HCT116 (cell line): ENCODE measurements at regions not wholly inside any gene's neighbourhood (a gene's known extent, or its start where the extent isn't known, plus 50 kb on each side); places are given as distances from the start of the nearest gene placed in this dataset.

Experiments
- ATAC-seq: fragments of 200-7000 bp; cut with Tn5 transposase; 2 replicates; pipeline ENCODE4 v1.9.1; 2020; ENCODE audit warnings: mild to moderate bottlenecking, moderate library complexity
- BruUV-seq: library from RNA; stranded (reverse); fragments of 400-500 nt; replicated peaks from 2 replicates; lab custom pipeline; 2021; lab: Mats Ljungman, UMichigan
- CTCF ChIA-PET: fragments of 300-600 bp; sonication (Branson Sonifier 250); formaldehyde crosslinking; loops from one replicate; lab custom pipeline; 2021; ENCODE audit warnings: antibody characterized with exemption; lab: Charles Lee
- POLR2A ChIA-PET: fragments of 300-600, 350-600 bp; sonication (Branson Sonifier 250); formaldehyde crosslinking; loops from one replicate; lab custom pipeline; 2021; ENCODE audit warnings: antibody characterized with exemption; lab: Charles Lee
- RAD21 ChIA-PET, 2 experiments: fragments of 300-600 bp; sonication (Branson Sonifier 250); formaldehyde crosslinking; loops; one replicate each; lab custom pipeline; 2023; ENCODE audit warnings: low total read pairs in 2 of 2; ENCODE audit not compliant: uncharacterized antibody in 2 of 2, unreplicated experiment in 2 of 2, low non-redundant PET in 1 of 2; lab: Charles Lee
- DNase-seq: peaks from one replicate; pipeline ENCODE4 v3.0.0-alpha.2; 2010; ENCODE audit warnings: low read depth, low spot score
- H2AFZ ChIP-seq: fragments of 200-600 bp; shearing (Covaris generic), sonication (generic); 2 replicates; pipeline ENCODE4 v1.6.1; 2017; ENCODE audit warnings: low read depth, mixed run types, mixed read lengths, antibody characterized with exemption, low read length; ENCODE audit not compliant: poor library complexity, severe bottlenecking
- H3K27ac ChIP-seq: 2 replicates; pipeline ENCODE4 v1.5.1; 2012; ENCODE audit warnings: low read depth, low read length
- H3K27me3 ChIP-seq: fragments of 200-600 bp; sonication (generic); 2 replicates; pipeline ENCODE4 v1.6.1; 2016; ENCODE audit warnings: mixed run types, low read length, mixed read lengths; ENCODE audit not compliant: insufficient read depth
- H3K36me3 ChIP-seq, 2 experiments: fragments of 200-500 bp in 1 of 2; fragments of 200-600 bp in 1 of 2; sonication (Bioruptor generic) in 1 of 2; sonication (generic) in 1 of 2; 2 replicates each; pipeline versions ENCODE4 v1.5.1 to v1.6.1; 2014 to 2016; ENCODE audit warnings: low read length in 2 of 2, inconsistent platforms in 1 of 2, mixed read lengths in 1 of 2, mixed run types in 1 of 2; ENCODE audit not compliant: insufficient read depth in 2 of 2, control insufficient read depth in 1 of 2
- H3K4me1 ChIP-seq, 2 experiments: fragments of 200-600 bp in 1 of 2; sonication (generic) in 1 of 2; 2 replicates each; pipeline versions ENCODE4 v1.5.1 to v1.6.1; 2012 to 2017; ENCODE audit warnings: low read length in 2 of 2, inconsistent platforms in 1 of 2, mild to moderate bottlenecking in 1 of 2, mixed read lengths in 1 of 2, mixed run types in 1 of 2, moderate library complexity in 1 of 2; ENCODE audit not compliant: insufficient read depth in 2 of 2, control insufficient read depth in 1 of 2
- H3K4me2 ChIP-seq: fragments of 200-600 bp; sonication (generic); 2 replicates; pipeline ENCODE4 v1.6.1; 2017; ENCODE audit warnings: mixed run types, low read length, mixed read lengths
- H3K4me3 ChIP-seq, 2 experiments: fragments of 200-600 bp in 1 of 2; sonication (generic) in 1 of 2; replicated peaks in 1 of 2; 2 replicates each; pipeline ENCODE4 v1.5.1; 2011 to 2016; ENCODE audit warnings: low read length in 2 of 2, control low read depth in 1 of 2, low read depth in 1 of 2, mild to moderate bottlenecking in 1 of 2, mixed read lengths in 1 of 2, mixed run types in 1 of 2
- H3K79me2 ChIP-seq: fragments of 200-600 bp; sonication (generic); 2 replicates; pipeline ENCODE4 v1.6.1; 2017; ENCODE audit warnings: mild to moderate bottlenecking, mixed run types, low read length, moderate library complexity, mixed read lengths; ENCODE audit not compliant: insufficient read depth
- H3K9ac ChIP-seq: fragments of 200-600 bp; sonication (generic); 2 replicates; pipeline ENCODE4 v1.6.1; 2016; ENCODE audit warnings: low read length, mixed read lengths
- H3K9me2 ChIP-seq: fragments of 200-600 bp; sonication (generic), shearing (Covaris generic); 2 replicates; pipeline ENCODE4 v1.6.1; 2017; ENCODE audit warnings: mixed run types, mild to moderate bottlenecking, moderate library complexity; ENCODE audit not compliant: insufficient read depth
- H3K9me3 ChIP-seq, 2 experiments: fragments of 200-500 bp in 1 of 2; fragments of 200-600 bp in 1 of 2; sonication (Bioruptor generic) in 1 of 2; sonication (generic) in 1 of 2; 2 replicates each; pipeline ENCODE4 v1.6.1; 2014 to 2017; ENCODE audit warnings: low read length in 2 of 2, mixed read lengths in 2 of 2, inconsistent platforms in 1 of 2, low read depth in 1 of 2, mild to moderate bottlenecking in 1 of 2, mixed run types in 1 of 2, moderate library complexity in 1 of 2; ENCODE audit not compliant: control insufficient read depth in 1 of 2, insufficient read depth in 1 of 2
- H4K20me1 ChIP-seq: fragments of 200-600 bp; sonication (generic), shearing (Covaris generic); 2 replicates; pipeline ENCODE4 v1.6.1; 2017; ENCODE audit warnings: mixed run types, mild to moderate bottlenecking, moderate library complexity; ENCODE audit not compliant: insufficient read depth
- CBX3 ChIP-seq: IDR thresholded peaks from 2 replicates; pipeline ENCODE4 v1.6.1; 2012; ENCODE audit warnings: low read depth
- CTCF ChIP-seq, 3 experiments: fragments of 200-600 bp in 1 of 3; sonication (generic) in 1 of 3; IDR thresholded peaks in 2 of 3; conservative IDR thresholded peaks in 1 of 3; 2 replicates each; pipeline ENCODE4 v1.5.1; 2012 to 2017; ENCODE audit warnings: low read depth in 2 of 3, low read length in 2 of 3, antibody characterized with exemption in 1 of 3, borderline replicate concordance in 1 of 3, control low read depth in 1 of 3, mild to moderate bottlenecking in 1 of 3, mixed read lengths in 1 of 3, mixed run types in 1 of 3, moderate library complexity in 1 of 3; ENCODE audit not compliant: insufficient read depth in 1 of 3
- EGR1 ChIP-seq: IDR thresholded peaks from 2 replicates; pipeline ENCODE4 v1.6.1; 2012; ENCODE audit warnings: low read depth
- ELF1 ChIP-seq: IDR thresholded peaks from 2 replicates; pipeline ENCODE4 v1.6.1; 2012; ENCODE audit warnings: low read depth, borderline replicate concordance
- EZH2 ChIP-seq: fragments of 200-600 bp; sonication (generic); IDR thresholded peaks from 2 replicates; pipeline ENCODE4 v1.6.1; 2017; ENCODE audit warnings: antibody characterized with exemption, mixed run types
- EZH2phosphoT487 ChIP-seq: fragments of 200-600 bp; IDR thresholded peaks from 2 replicates; pipeline ENCODE4 v1.6.1; 2018; ENCODE audit warnings: antibody characterized with exemption, borderline replicate concordance
- FOSL1 ChIP-seq: IDR thresholded peaks from 2 replicates; pipeline ENCODE4 v1.6.1; 2012; ENCODE audit warnings: low read depth
- JUND ChIP-seq: IDR thresholded peaks from 2 replicates; pipeline ENCODE4 v1.6.1; 2012
- POLR2A ChIP-seq: IDR thresholded peaks from 2 replicates; pipeline ENCODE4 v1.7.0; 2011; ENCODE audit warnings: borderline replicate concordance; ENCODE audit not compliant: insufficient read depth, insufficient read length; ENCODE audit errors: extremely low read depth
- POLR2AphosphoS5 ChIP-seq: IDR thresholded peaks from 2 replicates; pipeline ENCODE4 v1.6.1; 2011; ENCODE audit warnings: mild to moderate bottlenecking, low read depth, low read length, moderate library complexity
- YY1 ChIP-seq: IDR thresholded peaks from 2 replicates; pipeline ENCODE4 v1.6.1; 2011; ENCODE audit warnings: low read length, low read depth, moderate library complexity, mild to moderate bottlenecking; ENCODE audit not compliant: insufficient replicate concordance; ENCODE audit errors: extremely low read depth
- ZBTB33 ChIP-seq: IDR thresholded peaks from 2 replicates; pipeline ENCODE4 v1.6.1; 2011; ENCODE audit warnings: mild to moderate bottlenecking, low read length, moderate library complexity; ENCODE audit not compliant: insufficient replicate concordance; ENCODE audit errors: extremely low read depth
- ZFX ChIP-seq: fragments of 450-650 bp; IDR thresholded peaks from 2 replicates; pipeline ENCODE4 v1.6.1; 2017
- ZNF274 ChIP-seq: fragments of 200-500 bp; sonication (Bioruptor generic); IDR thresholded peaks from 2 replicates; pipeline ENCODE4 v1.6.1; 2014; ENCODE audit warnings: mild to moderate bottlenecking, low read depth, low read length, inconsistent platforms
- intact Hi-C: fragments of 100-400 bp; cut with micrococcal nuclease; formaldehyde crosslinking; loops from 2 replicates; pipeline ENCODE4 v1.10.0; 2022
- TF ChIP-seq, protein P1 (sequence below): IDR thresholded peaks from 2 replicates; pipeline ENCODE4 v1.6.1; 2012
- TF ChIP-seq, protein P2 (sequence below): IDR thresholded peaks from 2 replicates; pipeline ENCODE4 v1.6.1; 2012

DNA sequence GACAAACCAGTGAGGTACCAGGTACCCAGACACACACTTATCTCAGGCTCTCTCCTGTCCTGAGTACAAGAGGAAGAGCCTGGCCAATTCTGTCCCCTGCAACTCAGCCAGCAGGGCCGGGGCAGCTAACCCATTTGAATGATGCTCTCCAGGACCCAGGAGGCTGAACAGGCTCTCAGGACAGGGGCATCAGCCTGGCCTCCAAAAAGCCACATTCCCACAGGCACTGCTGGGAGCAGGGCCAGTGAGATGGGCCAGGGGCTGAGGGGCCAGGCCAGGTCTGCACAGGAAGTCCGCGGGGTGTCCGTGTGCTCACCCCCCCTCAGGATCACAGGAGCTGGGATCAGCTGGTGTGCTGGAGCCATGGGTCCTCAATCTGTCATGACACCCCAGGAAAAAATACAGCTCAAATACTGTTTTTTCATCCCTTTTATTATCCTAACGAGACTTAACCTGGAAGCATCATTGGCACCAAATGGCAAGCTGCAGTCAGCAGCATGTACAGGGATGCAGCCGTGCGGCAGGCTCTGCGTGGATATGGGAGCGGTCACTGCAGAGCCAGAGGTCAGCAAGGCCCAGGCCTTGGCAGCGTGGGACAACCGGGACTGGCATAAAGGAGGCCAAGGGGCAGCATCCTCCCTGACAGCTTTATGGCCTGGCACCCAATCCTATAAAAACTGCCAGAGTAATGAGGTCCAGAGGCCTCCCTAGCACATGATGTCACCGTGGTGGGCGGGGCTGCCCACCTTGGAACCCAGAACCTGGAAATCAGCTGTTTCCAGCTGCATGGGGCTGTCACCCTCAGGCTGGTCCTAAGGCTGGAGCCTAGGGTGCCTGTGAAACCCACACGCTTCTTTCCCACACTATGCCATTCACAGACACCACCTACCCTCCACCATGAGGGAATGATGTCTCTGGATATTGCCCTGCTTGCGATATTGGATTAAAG is 276.7 kb downstream of the C16orf95 start:
- Histone ChIP-seq H3K9me3 (no peaks in the 10 kb centered on the region), H3K79me2 (no peaks in the 10 kb centered on the region), H3K4me3 (no peak overlapping the region), H3K27me3 (peaks cover 10% of the 10 kb centered on the region), H3K9ac (no peak overlapping the region), H3K4me1 (peaks cover 0 to 4% of the 10 kb centered on the region in 2 experiments; a peak in 1 of 4 replicates), H3K9me2 (no peaks in the 10 kb centered on the region), H3K36me3 (no peaks in the 10 kb centered on the region), H2AFZ (no peak overlapping the region), H3K27ac (no peak overlapping the region), H3K4me2 (no peak overlapping the region), H4K20me1 (no peaks in the 10 kb centered on the region)
- TF ChIP-seq ZBTB33: no peak
- TF ChIP-seq ZNF274: no peak
- TF ChIP-seq POLR2AphosphoS5: no peak
- TF ChIP-seq ZFX: no peak
- no peak for ATAC-seq
- intact Hi-C loops: no loop called here
- CTCF ChIA-PET: interaction anchor here (1.2 kb wide), 1 partner anchor 22 kb away, joined by 4 read pairs; no protein-coding TSS in a partner anchor
- RAD21 ChIA-PET: no interaction called here
- no peak for DNase-seq
- BruUV-seq: no TSS peak
- POLR2A ChIA-PET: no interaction called here

DNA sequence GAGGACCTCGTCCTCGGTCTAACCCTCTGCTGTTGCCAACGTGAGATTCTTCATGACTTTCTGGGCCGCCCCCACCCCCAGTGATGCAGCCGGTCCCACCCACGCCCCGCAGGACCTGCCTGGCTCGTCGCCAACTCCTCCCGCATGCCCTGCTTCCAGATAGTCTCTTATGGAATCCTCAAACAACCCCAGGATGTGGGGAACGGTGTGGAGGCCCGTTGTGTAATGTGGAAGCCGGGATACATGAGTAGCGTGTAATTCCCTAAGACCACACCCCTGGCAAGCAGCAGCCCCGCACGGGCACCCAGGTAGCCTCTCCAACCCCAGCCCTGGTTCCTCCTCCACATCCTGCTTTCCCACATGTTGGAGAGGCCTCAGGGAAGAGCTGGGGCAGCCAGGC is 275.9 kb downstream of the C16orf95 start:
- Histone ChIP-seq H3K4me3 (no peak overlapping the region), H3K27me3 (peaks cover 10% of the 10 kb centered on the region), H3K79me2 (no peaks in the 10 kb centered on the region), H4K20me1 (no peaks in the 10 kb centered on the region), H3K4me1 (peaks cover 0 to 4% of the 10 kb centered on the region in 2 experiments; a peak in 1 of 4 replicates), H2AFZ (no peak overlapping the region), H3K36me3 (no peaks in the 10 kb centered on the region), H3K4me2 (no peak overlapping the region), H3K9me2 (no peaks in the 10 kb centered on the region), H3K27ac (no peak overlapping the region), H3K9me3 (no peaks in the 10 kb centered on the region), H3K9ac (no peak overlapping the region)
- ChIA-PET RAD21 (no interaction called here), POLR2A (no interaction called here), CTCF (no interaction called here)
- intact Hi-C loops: no loop called here
- BruUV-seq: no TSS peak
- no peak for ATAC-seq
- DNase-seq: no peak
- TF ChIP-seq ELF1: no peak
- TF ChIP-seq JUND: no peak
- TF ChIP-seq CTCF (IDR thresholded peaks at IDR 0.05 in 2 of 3, conservative IDR thresholded peaks at IDR 0.05 in 1 of 3; ENCODE audit: borderline replicate concordance in 1 of 3, insufficient read depth in 1 of 3, low read depth in 2 of 3, low read length in 2 of 3): no peak
- TF ChIP-seq EZH2: no peak
- TF ChIP-seq, protein P1, sequence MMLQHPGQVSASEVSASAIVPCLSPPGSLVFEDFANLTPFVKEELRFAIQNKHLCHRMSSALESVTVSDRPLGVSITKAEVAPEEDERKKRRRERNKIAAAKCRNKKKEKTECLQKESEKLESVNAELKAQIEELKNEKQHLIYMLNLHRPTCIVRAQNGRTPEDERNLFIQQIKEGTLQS: no peak
- no peak for TF ChIP-seq POLR2A
- TF ChIP-seq, protein P2, sequence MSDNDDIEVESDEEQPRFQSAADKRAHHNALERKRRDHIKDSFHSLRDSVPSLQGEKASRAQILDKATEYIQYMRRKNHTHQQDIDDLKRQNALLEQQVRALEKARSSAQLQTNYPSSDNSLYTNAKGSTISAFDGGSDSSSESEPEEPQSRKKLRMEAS: no peak
- no peak for TF ChIP-seq YY1
- TF ChIP-seq FOSL1: no peak
- no peak for TF ChIP-seq EZH2phosphoT487
- TF ChIP-seq EGR1: no peak
- no peak for TF ChIP-seq CBX3
